Cerebellar nuclear complex (tissue), 1 donor: ENCODE measurements at regions not wholly inside any gene's neighbourhood (a gene's known extent, or its start where the extent isn't known, plus 50 kb on each side); places are given as distances from the start of the nearest gene placed in this dataset.

Experiments used
- DNase-seq, 2 experiments: peaks; one replicate each; lab custom pipeline; 2025; lab: John Stamatoyannopoulos, UW

DNA sequence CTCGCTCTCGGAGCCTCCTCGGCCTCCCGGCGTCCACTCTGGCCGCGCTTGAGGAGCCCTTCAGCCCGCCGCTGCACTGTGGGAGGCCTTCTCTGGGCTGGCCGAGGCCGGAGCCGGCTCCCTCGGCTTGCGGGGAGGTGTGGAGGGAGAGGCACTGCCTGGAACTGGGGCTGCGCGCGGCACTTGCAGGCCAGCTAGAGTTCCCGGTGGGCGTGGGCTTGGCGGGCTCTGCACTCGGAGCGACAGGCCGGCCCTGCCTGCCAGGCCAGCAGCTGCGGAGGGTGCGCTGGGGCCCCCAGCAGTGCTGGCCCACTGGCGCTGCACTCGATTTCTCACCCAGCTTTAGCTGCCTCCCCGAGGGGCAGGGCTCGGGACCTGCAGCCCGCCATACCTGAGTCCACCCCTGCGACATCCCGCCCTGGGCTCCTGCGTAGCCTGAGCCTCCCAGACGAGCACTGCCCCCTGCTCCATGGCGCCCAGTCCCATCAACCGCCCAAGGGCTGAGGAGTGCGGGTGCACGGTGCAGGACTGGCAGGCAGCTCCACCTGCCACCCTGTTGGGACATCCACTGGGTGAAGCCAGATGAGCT lies 765.0 kb downstream of the IGSF11 start:
- no peak for DNase-seq

DNA sequence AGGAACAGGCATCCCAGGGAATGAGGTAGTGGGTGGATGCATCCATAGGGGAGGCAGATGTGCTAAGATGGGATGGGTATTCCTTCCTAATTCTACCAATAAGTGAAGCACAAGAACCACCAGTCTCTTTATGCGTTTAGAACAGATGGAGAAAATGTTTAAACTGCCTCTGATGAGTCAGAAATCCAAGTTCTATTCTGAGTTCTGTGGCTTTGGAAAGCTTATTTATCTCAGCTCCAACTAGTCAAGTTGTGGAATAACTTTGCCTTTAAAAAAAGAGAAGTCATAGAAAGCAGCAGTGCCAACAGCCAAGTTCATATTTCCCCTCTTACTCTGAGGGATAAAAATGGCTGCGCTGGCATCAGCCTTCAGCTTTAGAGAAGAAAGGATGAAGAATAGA lies 761.7 kb downstream of the IGSF11 start:
- DNase-seq: no peak

DNA sequence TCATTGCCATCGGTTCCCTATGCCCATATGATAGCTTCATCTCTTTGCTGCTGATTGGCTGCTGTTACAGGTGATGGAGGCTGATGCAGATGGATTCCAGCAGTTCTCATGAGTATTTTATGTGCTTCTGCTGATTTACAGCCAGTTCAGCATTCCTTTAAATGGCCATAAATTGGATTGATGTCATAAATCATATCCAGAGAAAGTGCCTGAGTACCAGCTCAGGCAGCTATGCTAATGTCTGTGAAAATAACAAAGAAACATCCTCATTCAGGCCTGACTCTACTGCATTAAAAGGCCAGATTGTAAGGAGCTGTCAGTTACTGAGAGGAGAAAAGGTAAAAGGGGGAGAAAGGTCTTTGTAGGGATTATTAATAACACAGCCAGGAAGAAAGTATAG lies 756.8 kb downstream of the IGSF11 start:
- DNase-seq: no peak

DNA sequence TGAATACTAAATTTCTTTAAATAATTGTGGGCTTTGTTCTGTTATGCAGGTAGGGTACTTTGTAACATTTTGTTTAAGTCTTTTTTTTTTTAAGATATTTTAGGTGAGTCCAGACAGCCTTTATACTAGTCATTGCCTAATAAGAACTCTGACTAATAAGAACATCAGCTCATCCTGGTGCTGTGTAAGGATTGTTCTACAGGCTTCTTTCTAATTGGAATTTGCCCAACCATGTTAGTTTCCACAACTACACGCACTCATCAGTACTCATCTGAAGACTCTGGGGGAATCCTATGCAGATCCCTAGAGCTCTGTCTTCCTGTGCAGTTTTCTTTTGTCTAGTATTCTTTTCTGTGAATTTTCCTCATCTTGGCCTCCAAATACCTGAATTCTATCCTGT lies 741.8 kb downstream of the IGSF11 start:
- DNase-seq: no peak

DNA sequence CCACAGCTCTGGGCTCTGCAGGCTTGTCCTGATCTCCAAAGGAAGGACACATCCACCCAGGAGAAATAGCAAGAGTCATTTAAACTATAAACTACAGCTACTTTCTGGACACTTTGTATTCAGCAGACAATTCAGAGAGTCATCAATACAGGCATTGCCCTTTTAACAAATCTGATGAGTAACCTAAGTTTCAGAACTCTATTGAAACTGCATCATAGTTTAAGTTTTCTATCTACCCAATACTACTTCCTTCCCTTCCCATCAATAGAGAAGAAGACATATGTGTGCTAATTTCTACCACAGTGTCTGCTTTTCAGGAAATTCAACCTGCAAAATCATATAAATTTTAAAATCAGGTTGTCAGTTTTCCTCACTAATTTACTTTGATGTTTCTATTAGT lies 736.5 kb downstream of the IGSF11 start:
- DNase-seq: no peak

DNA sequence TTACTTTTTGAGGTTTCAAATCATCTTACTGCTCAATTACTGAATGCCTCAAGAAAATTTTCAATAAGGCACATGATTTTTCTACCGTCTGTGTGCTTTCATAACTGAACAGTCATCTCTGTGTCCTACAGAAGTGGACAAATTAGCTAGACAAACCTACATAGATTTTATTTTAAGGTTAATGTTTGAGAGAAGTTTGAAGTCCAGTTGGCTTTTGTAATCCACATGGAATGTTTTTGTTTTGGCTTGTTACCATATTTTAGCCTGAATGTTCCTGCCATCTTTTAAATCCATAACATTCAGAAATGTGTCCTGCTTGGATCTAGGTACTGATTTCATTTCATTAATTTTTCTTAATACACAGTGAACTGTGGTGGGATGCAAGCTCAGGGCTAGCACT lies 730.1 kb downstream of the IGSF11 start:
- DNase-seq: no peak

DNA sequence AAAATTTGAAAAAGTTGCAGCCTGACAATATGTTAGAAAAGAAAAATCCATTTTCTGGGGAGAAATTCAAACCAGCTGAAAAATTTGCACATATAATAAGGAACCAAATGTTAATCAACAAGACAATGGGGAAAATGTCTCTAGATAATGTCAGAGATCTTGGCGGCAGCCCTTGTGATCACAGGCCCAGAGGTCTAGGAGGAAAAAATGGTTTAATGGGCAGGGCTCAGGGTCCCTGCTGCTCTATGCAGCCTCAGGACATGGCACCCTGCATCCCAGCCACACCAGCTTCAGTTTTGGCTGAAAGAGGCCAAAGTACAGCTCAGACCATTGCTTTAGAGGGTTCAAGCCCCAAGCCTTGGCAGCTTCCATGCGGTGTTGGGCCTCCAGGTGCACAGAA lies 701.9 kb downstream of the IGSF11 start:
- DNase-seq: no peak

DNA sequence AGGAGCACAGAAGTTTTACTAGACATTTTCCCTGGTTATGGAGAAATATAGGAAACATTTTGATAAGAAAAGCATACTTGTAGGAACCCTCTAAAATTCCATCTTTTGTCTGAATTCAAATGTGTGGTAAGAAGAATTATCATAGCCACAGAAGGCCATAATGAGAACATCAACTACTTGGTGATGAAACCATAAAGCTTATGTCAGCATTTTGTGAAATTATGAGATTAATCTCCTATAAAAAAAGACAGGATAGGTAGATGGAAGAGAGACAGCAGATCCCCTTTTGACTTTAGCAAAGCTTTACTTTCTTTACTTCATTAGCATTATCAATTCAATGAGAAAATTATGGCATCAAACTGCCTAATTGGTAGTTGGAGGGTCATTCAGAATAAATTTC lies 697.0 kb downstream of the IGSF11 start:
- no peak for DNase-seq

DNA sequence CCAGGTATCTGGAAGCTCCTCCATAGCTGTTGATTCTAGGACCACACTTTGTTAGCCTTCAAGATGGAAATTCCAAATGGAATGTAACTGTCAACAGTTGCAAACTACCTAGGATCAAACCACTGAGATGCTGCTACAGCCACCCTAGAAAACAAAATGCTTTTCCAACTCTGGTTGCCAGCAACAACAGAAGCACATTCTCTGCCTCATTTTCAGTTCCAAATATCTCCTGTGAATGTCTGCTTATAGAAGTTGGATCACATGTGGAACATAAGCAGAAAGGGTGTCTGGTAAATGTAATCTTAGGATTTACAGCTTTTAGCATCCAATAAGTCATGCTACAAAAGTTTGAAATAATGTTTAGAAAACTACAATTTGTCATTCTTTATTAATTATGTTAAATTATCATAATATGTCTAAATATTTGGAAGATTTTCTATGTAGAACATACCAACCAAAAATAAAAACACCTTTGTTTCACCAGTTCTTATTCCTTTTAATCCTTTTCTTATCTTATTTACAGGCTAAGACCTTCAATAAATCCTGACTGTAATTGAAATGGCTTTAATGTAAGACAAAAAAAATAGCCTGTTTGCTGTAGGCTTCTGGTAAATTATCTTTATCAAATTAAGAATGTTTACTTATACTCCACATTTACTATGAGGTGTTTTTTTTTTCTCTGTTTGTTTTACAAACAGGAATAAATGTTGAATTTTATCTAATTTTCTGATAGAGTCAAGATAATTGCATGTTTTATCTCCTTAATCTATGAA lies 687.1 kb downstream of the IGSF11 start:
- no peak for DNase-seq

DNA sequence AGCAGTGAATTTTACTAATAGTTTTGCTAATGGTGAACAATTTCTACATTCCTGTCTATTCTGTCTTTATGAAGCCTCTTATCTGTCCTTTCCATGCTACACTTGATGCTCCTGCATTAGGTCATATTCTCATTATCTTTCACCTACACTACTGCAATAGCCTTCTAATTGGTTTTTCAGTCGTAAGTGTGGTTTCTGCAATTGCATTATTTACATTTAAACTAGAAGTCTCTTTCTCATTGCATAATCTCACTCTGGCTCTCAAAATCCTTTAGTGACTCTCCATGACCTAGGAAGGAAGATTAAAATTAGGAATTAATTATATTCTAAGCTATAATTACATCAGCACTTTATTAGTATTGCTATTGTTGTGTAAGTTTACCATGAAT lies 686.5 kb downstream of the IGSF11 start:
- no peak for DNase-seq

DNA sequence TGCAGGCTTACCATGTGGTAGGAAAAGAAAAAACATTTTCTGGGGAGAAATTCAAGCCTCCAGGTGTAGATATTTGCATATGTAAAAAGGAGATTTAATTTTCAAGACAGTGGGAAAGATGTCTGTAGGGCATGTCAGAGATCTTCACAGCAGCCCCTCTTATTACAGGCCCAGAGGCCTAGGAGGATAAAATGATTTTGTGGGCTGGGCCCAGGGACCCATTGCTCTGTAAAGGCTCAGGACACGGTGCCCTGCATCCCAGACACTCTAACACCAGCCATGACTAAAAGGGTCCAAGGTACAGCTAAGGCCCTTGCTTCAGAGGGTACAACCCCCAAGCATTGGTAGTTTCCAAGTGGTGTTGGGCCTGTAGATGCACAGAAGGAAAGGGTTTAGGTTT lies 680.1 kb downstream of the IGSF11 start:
- DNase-seq: no peak

DNA sequence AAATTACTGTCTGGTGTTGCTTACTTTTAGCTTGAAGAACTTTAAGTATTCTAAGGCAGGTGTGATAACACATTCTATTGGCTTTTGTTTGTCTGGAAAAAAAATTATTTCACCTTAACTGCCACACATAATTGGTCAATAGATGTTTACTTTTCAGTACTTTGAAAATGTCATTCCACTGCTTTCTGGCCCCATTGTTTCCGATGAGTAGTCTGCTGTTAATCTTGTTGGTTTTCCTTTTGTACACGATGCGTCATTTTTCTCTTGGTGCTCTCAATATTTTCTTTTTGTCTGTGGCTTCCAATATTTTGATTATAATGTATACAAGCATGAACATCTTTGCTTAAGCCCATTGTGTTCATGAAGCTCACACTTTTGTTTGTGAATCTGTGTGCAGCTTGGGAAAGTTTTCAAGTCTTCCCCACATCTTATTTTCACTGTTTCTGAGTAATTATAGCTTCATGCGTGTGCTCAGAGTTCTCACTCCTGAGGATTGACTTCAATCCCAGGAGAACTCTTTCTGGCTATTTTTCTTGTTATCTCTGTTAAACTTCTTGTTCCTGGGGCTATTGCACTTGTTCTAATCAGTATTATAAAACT lies 664.7 kb downstream of the IGSF11 start:
- no peak for DNase-seq

DNA sequence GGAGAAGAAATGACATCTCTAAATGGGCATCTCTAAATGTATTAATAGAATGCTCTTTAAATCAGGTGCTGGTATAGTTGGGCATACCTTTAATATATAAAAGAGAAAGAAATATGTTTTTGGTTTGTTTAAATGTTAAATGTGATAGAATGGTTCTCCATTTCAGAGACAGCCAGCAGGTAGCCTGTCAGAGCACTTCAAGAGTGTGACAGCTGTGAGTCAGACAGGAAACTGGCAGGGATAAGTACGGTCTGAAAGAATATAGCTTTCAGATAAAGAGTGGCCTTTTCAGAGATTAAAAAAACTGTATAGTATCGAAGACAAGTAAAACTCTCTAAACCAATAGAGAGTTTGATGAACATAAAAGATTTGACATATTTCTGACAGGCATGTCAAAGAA lies 654.1 kb downstream of the IGSF11 start:
- no peak for DNase-seq

DNA sequence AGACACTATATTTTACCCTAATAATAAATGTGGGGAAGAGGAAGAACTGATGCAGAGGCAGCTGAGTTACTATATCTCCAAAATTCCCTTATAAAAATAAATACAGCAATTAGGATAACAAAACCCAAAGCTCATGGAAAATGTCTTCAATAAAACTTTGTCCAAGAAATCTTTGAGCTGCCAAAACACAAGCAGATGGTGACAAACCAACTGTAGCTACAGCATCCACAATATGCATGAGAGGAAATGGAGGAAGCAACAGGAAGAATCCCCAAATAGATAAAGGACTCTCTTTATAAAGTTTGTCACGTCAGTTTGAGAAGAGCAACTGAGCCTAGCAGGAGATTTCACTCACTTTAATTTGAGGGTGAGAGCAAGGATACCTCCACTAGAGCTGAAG lies 638.2 kb downstream of the IGSF11 start:
- DNase-seq: no peak

DNA sequence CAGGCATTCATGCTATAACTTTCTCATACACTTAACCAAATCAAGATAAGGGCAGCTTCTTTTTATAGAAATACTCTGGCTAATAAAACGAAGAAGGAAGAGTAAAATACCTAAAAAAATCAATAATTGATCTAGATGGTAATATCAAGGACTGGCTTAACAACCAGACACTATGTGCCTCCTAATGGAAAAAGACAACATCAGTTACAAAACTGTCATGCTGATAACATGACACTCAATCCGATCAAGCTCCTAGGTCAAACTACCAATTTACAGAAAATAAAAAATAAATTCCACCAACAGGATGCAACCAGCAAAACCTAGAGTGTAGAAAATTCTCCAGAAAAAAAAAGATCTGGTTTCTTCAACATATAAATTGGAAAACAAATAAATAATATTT lies 634.6 kb downstream of the IGSF11 start:
- no peak for DNase-seq

DNA sequence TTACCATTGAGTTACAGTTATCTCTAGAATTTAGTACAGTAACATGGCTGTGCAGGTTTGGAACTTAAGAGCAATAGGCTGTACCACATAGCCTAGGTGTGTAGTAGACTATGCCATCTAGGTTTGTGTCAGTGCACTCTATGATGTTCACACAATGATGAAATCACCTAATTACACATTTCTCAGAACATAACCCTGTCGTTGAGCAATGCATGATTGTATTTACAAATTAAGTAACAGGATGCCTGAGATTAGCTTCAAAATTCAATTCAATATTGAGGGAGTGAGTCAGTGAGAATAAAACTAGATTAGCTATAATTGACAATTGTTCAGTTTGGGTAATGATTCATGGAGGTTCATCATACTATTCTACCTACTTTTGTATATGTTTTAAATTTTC lies 633.8 kb downstream of the IGSF11 start:
- DNase-seq: no peak

DNA sequence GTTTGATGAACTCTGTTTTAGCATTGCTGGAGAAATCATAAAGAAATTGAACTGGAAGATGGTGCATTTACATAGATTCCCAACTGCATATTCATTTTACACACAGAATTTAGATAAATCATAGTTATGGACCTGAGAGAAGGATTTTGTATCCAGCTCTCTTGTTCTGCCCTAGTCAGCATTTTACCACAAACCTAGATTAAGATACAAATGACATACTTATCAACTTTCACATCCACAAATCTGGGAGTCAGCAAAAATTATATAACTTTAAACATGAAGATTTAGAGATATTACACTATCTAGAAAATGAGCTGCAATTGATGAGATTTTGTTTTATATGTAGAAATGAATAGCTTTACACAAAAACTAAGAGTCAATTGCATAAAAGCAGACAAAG lies 632.8 kb downstream of the IGSF11 start:
- DNase-seq: no peak

DNA sequence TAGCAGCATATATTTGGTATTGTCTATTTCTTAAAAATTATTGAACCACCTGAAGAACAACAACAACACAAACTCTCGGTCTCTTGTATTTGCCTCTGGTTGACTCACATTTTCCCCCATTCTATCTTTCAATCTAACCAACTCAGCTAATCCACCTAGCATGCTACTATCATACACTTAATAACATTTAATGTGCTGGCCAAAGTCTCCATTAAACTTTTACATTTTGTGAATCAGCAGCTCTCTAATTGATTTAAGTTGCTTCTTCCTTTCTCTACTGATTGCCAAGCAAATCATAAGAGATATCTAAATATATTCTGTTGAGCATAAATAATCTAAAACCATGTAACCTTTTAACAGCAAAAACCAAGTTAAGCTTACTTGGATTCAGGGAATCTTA lies 631.7 kb downstream of the IGSF11 start:
- DNase-seq: no peak

DNA sequence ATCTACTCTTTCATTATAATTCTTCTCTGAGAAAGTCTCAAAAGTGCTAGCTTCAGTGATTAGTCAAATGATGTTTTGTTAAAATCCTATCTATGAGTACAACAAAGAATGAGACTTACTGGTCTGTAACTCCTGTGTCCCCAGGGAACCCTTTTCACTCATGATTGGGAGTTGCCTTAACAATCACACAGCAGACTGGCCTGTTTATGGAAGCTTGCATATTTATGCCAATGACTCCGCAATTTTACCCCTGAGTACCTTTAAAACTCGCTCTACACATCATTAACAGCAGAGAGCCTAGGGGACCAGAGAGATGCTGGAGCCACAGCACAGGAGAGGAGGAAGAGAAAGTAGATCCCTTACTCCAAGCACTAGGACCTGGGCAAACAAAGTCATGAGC lies 628.1 kb downstream of the IGSF11 start:
- no peak for DNase-seq

DNA sequence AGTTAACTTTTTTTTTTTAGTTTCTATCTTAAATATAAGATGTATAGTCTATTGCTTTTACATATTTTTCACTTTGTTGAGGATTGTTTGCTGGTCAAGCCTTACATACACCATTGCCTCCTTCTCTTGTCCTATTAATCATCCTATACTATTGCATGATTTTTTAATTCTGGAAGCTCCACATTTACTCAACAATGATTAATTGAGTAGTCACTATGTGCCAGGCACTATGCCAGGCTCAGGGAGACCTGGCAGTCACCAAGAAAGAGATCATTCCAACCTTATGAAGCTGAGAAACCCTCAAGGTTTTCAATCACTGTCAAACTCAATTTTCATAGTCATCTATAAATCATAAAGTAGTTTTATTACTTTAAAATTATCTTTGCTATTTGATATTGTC lies 626.2 kb downstream of the IGSF11 start:
- no peak for DNase-seq

DNA sequence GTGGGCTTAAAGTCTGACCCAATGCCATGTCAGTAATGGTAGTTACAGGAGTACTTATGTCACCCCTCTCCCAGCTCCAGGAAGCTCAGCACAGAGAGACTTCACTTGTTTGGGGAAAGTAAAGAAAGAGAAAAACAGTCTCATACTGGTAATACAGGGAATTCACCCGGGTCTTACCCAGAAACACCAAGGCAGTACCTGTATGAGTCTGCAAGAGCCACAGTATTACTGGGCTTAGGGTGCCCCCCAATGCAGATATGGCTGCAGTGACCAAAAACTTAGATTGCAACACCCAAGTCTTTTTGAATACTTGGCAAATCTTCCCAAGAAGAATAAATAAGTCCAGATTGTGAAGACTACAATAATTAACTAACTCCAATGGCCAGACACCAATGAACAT lies 622.1 kb downstream of the IGSF11 start:
- no peak for DNase-seq

DNA sequence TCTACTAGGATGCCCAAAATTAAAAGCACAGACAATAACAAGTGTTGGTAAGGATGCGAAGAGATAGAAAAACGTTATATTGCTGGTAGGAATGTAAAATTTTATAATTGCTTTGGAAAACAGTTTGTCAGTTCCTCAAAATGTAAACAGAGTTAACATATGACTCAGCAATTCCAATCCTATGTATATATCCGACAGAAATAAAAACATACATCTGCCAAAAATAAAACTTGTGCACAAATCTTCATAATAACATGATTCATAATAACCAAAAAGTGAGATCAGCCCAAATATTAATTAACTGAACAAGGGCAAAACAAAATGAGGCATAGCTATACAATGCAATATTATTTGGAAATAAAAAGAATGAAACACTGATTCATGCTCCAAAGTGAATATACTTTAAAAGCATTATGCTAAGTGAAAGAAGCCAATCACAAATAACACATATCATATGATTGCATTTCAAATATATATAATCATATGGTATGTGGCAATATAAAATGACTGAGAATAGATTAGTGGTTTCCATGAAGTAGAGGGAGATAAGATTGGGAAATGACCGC lies 609.3 kb downstream of the IGSF11 start:
- DNase-seq: no peak

DNA sequence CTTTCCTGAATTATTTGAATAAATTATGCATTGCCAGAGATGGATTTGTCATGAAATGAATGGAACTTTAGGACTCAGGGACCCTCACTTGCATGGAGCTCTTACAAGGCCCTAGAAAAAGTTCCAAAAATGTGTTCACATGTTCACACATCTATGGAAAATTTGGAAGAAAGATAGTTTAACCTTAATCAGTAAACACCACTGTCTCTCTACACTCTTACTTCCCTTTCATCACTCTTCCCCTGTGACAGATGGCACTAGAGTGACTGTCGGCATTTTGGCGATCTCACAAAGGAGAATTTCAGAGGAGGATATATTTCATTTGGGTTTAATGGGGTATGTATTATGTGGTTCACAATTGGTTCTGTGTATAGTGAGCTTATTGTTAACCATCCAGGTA lies 600.8 kb downstream of the IGSF11 start:
- DNase-seq: no peak
